ENCODE measurements at regions not wholly inside any gene's neighbourhood (a gene's known extent, or its start where the extent isn't known, plus 50 kb on each side); places are given as distances from the start of the nearest gene placed in this dataset.
"Not testable (repeated sequence)": the region's sequence is repeated elsewhere in the genome, so short reads cannot be mapped to it uniquely, and the experiment has no call there.

- no peaks in the 10 kb centered on the region for H3K36me3 ChIP-seq
- H3K4me3 ChIP-seq = no peak overlapping the region
- peaks cover 3 to 22% (median 13%) of the 10 kb centered on the region in 11 experiments for H3K9me3 ChIP-seq (replicated peaks in 1 of 11)
- no peak overlapping the region for H3K27ac ChIP-seq
- H4K20me1 ChIP-seq = no peaks in the 10 kb centered on the region
- TF ChIP-seq Cebpa-rat (IDR thresholded peaks at IDR 0.05) = no peak
- 0 out of 22 replicates have a peak overlapping the region, but pooled peaks of 1 of the 11 experiments have one; percentile 39 for H3K4me2 ChIP-seq
- H3K9ac ChIP-seq = no peak overlapping the region
- H3K4me1 ChIP-seq = peaks cover 6 to 24% (median 8%) of the 10 kb centered on the region in 10 experiments; a peak in 18 of 20 replicates
- no peaks in the 10 kb centered on the region for H3K27me3 ChIP-seq
These were observed 120.1 kb upstream of the SPATA12 start for GRCh38 chr3:56940321-56940720.

GRCh38 chr3:56939834-56940233 lies 120.6 kb upstream of the SPATA12 start:
- no peak overlapping the region for H3K4me2 ChIP-seq
- no peak overlapping the region for H3K27ac ChIP-seq
- no peaks in the 10 kb centered on the region for H3K27me3 ChIP-seq
- H3K9me3 ChIP-seq (replicated peaks in 1 of 11) = peaks cover 0 to 17% (median 8%) of the 10 kb centered on the region in 11 experiments; a peak in 17 of 22 replicates
- H3K4me1 ChIP-seq = peaks cover 6 to 24% (median 8%) of the 10 kb centered on the region in 10 experiments; a peak in 18 of 20 replicates
- no peaks in the 10 kb centered on the region for H4K20me1 ChIP-seq
- TF ChIP-seq Cebpa-rat (IDR thresholded peaks at IDR 0.05) = no peak
- no peak overlapping the region for H3K4me3 ChIP-seq
- no peak overlapping the region for H3K9ac ChIP-seq
- no peaks in the 10 kb centered on the region for H3K36me3 ChIP-seq

GRCh38 chr3:56938530-56938929 lies 121.9 kb upstream of the SPATA12 start:
- Histone ChIP-seq H3K36me3 (no peaks in the 10 kb centered on the region), H3K27me3 (no peaks in the 10 kb centered on the region), H3K4me2 (no peak overlapping the region), H3K4me3 (no peak overlapping the region), H3K27ac (no peak overlapping the region), H4K20me1 (no peaks in the 10 kb centered on the region), H3K4me1 (peaks cover 6 to 24% (median 8%) of the 10 kb centered on the region in 10 experiments; a peak in 18 of 20 replicates), H3K9me3 (replicated peaks in 1 of 11) (peaks cover 9 to 16% (median 13%) of the 10 kb centered on the region in 11 experiments), H3K9ac (no peak overlapping the region)
- no peak for TF ChIP-seq Cebpa-rat (IDR thresholded peaks at IDR 0.05)

- Histone ChIP-seq H3K4me3 (no peak overlapping the region), H3K27me3 (no peaks in the 10 kb centered on the region), H3K9me3 (replicated peaks in 1 of 11) (peaks cover 13 to 19% (median 15%) of the 10 kb centered on the region in 11 experiments; a peak in 21 of 22 replicates), H3K4me1 (peaks cover 6 to 20% (median 8%) of the 10 kb centered on the region in 10 experiments; a peak in 18 of 20 replicates), H3K27ac (no peak overlapping the region), H4K20me1 (no peaks in the 10 kb centered on the region), H3K36me3 (no peaks in the 10 kb centered on the region), H3K9ac (no peak overlapping the region), H3K4me2 (peak overlapping the region in 2 of 11 experiments; percentile 10 to 35; a peak in 2 of 22 replicates)
- no peak for TF ChIP-seq Cebpa-rat (IDR thresholded peaks at IDR 0.05)
These were observed 122.9 kb upstream of the SPATA12 start for GRCh38 chr3:56937580-56937979.

- no peak for TF ChIP-seq Cebpa-rat (IDR thresholded peaks at IDR 0.05)
- no peak overlapping the region for H3K27ac ChIP-seq
- no peak overlapping the region for H3K4me2 ChIP-seq
- peaks cover 0 to 7% (median 3%) of the 10 kb centered on the region in 10 experiments; a peak in 17 of 20 replicates for H3K4me1 ChIP-seq
- H3K9ac ChIP-seq = no peak overlapping the region
- no peaks in the 10 kb centered on the region for H4K20me1 ChIP-seq
- H3K4me3 ChIP-seq = no peak overlapping the region
- H3K9me3 ChIP-seq (replicated peaks in 1 of 11) = peaks cover 13 to 19% (median 15%) of the 10 kb centered on the region in 11 experiments; a peak in 21 of 22 replicates
- no peaks in the 10 kb centered on the region for H3K36me3 ChIP-seq
- H3K27me3 ChIP-seq = no peaks in the 10 kb centered on the region
These were observed 124.7 kb upstream of the SPATA12 start for GRCh38 chr3:56935811-56936210.

- not testable (repeated sequence) for H3K36me3 ChIP-seq, H3K4me1 ChIP-seq, H3K4me2 ChIP-seq, H3K9ac ChIP-seq, H3K27me3 ChIP-seq, H3K27ac ChIP-seq, H4K20me1 ChIP-seq, H3K4me3 ChIP-seq
- H3K9me3 ChIP-seq (replicated peaks in 1 of 11) = peaks cover 13 to 19% (median 15%) of the 10 kb centered on the region in 11 experiments; a peak in 21 of 22 replicates
These were observed 126.0 kb upstream of the SPATA12 start for GRCh38 chr3:56934481-56934880.

GRCh38 chr3:56933803-56934202 lies 126.7 kb upstream of the SPATA12 start:
- Histone ChIP-seq H3K9ac (no peak overlapping the region), H3K9me3 (replicated peaks in 1 of 11) (peaks cover 13 to 19% (median 15%) of the 10 kb centered on the region in 11 experiments; a peak in 21 of 22 replicates), H3K36me3 (no peaks in the 10 kb centered on the region), H3K4me2 (no peak overlapping the region), H3K4me3 (no peak overlapping the region), H3K27ac (no peak overlapping the region), H3K4me1 (peaks cover 2 to 14% (median 4%) of the 10 kb centered on the region in 10 experiments; a peak in 18 of 20 replicates), H3K27me3 (no peaks in the 10 kb centered on the region), H4K20me1 (no peaks in the 10 kb centered on the region)
- no peak for TF ChIP-seq Cebpa-rat (IDR thresholded peaks at IDR 0.05)

GRCh38 chr3:56932866-56933265 lies 127.6 kb upstream of the SPATA12 start:
- no peak overlapping the region for H3K4me3 ChIP-seq
- H3K27me3 ChIP-seq = no peaks in the 10 kb centered on the region
- H3K4me1 ChIP-seq = peaks cover 9 to 22% (median 11%) of the 10 kb centered on the region in 10 experiments; a peak in 19 of 20 replicates
- H3K9me3 ChIP-seq (replicated peaks in 1 of 11) = peaks cover 13 to 19% (median 15%) of the 10 kb centered on the region in 11 experiments; a peak in 21 of 22 replicates
- H3K9ac ChIP-seq = no peak overlapping the region
- TF ChIP-seq Cebpa-rat (IDR thresholded peaks at IDR 0.05) = no peak
- no peaks in the 10 kb centered on the region for H4K20me1 ChIP-seq
- H3K4me2 ChIP-seq = no peak overlapping the region
- no peak overlapping the region for H3K27ac ChIP-seq
- no peaks in the 10 kb centered on the region for H3K36me3 ChIP-seq

- H3K9ac ChIP-seq = no peak overlapping the region
- H3K36me3 ChIP-seq = no peaks in the 10 kb centered on the region
- peaks cover 13 to 19% (median 15%) of the 10 kb centered on the region in 11 experiments; a peak in 21 of 22 replicates for H3K9me3 ChIP-seq (replicated peaks in 1 of 11)
- no peak for TF ChIP-seq Cebpa-rat (IDR thresholded peaks at IDR 0.05)
- no peaks in the 10 kb centered on the region for H4K20me1 ChIP-seq
- H3K27ac ChIP-seq = no peak overlapping the region
- no peak overlapping the region for H3K4me2 ChIP-seq
- peaks cover 9 to 16% (median 11%) of the 10 kb centered on the region in 10 experiments; a peak in 19 of 20 replicates for H3K4me1 ChIP-seq
- H3K27me3 ChIP-seq = no peaks in the 10 kb centered on the region
- H3K4me3 ChIP-seq = no peak overlapping the region
These were observed 128.6 kb upstream of the SPATA12 start for GRCh38 chr3:56931836-56932235.

- TF ChIP-seq Cebpa-rat (IDR thresholded peaks at IDR 0.05) = no peak
- Histone ChIP-seq H3K9ac (no peak overlapping the region), H3K27me3 (no peaks in the 10 kb centered on the region), H3K4me3 (no peak overlapping the region), H4K20me1 (no peaks in the 10 kb centered on the region), H3K4me2 (no peak overlapping the region; a peak in 1 of 22 replicates), H3K4me1 (peaks cover 9 to 24% (median 11%) of the 10 kb centered on the region in 10 experiments; a peak in 19 of 20 replicates), H3K9me3 (replicated peaks in 1 of 11) (peaks cover 13 to 19% (median 15%) of the 10 kb centered on the region in 11 experiments; a peak in 21 of 22 replicates), H3K27ac (no peak overlapping the region), H3K36me3 (no peaks in the 10 kb centered on the region)
These were observed 129.0 kb upstream of the ARHGEF3 start for GRCh38 chr3:56930706-56931105.

All from BLaER1 treated with 17β-estradiol and CSF1 and Interleukin-3, amounts not matched to agents 10 nM and 100 nM (cell line).